ENCODE measurements at regions not wholly inside any gene's neighbourhood (a gene's known extent, or its start where the extent isn't known, plus 50 kb on each side); places are given as distances from the start of the nearest gene placed in this dataset.

DNA sequence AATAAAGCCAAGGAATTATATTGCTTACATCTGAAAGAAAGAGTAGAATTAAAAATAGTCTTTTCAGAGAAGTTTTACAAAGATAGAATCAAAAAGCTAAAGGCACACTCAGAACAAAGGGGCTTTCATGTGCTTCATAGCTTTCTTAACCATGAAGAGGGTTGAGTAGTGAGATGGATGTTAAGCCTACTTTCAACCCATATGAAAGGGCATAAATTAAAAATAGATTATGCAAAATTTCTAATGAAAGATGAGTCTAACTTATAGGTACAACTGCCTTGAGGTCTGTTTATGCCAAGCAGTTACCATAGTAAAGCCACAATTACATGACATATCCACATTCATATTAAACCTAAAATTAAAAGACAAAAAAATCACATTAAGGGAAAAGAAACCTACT, 223.3 kb upstream of the ARHGEF26 start:
- DNase-seq (ENCODE audit: low read depth, low spot score) (no peak), ATAC-seq (no peak)
- H3K9ac ChIP-seq (ENCODE audit: low read length): no peak overlapping the region
- no peaks in the 10 kb centered on the region for H3K79me2 ChIP-seq (ENCODE audit: insufficient read depth, low read length)
- no peaks in the 10 kb centered on the region for H4K20me1 ChIP-seq (ENCODE audit: insufficient read depth)
- ChIA-PET RAD21 (ENCODE audit: low non-redundant PET in 1 of 2, low total read pairs in 2 of 2, uncharacterized antibody in 2 of 2, unreplicated experiment in 2 of 2) (no interaction called here), CTCF (no interaction called here), POLR2A (no interaction called here)
- H3K4me3 ChIP-seq (replicated peaks in 1 of 2; ENCODE audit: low read depth in 1 of 2, low read length in 2 of 2): no peak overlapping the region
- H2AFZ ChIP-seq (ENCODE audit: low read depth, low read length, poor library complexity, severe bottlenecking): no peak overlapping the region
- no peak overlapping the region for H3K27ac ChIP-seq (ENCODE audit: low read depth, low read length)
- H3K4me2 ChIP-seq (ENCODE audit: low read length): no peak overlapping the region
- H3K36me3 ChIP-seq (ENCODE audit: control insufficient read depth in 1 of 2, insufficient read depth in 2 of 2, low read length in 2 of 2): no peaks in the 10 kb centered on the region
- H3K4me1 ChIP-seq (ENCODE audit: control insufficient read depth in 1 of 2, insufficient read depth in 2 of 2, low read length in 2 of 2): peaks cover 0 to 9% of the 10 kb centered on the region in 2 experiments; a peak in 2 of 4 replicates
- H3K9me3 ChIP-seq (ENCODE audit: control insufficient read depth in 1 of 2, insufficient read depth in 1 of 2, low read depth in 1 of 2, low read length in 2 of 2): no peaks in the 10 kb centered on the region
- TF ChIP-seq TCF7L2 (IDR thresholded peaks at IDR 0.05; ENCODE audit: borderline replicate concordance, extremely low read depth, insufficient read depth, insufficient read length): no peak
- TF ChIP-seq ATF3 (IDR thresholded peaks at IDR 0.05): no peak
- no peak for TF ChIP-seq CBX3 (IDR thresholded peaks at IDR 0.05; ENCODE audit: low read depth)
- no peak for TF ChIP-seq CEBPB (IDR thresholded peaks at IDR 0.05; ENCODE audit: low read depth)
- TF ChIP-seq, protein P1, sequence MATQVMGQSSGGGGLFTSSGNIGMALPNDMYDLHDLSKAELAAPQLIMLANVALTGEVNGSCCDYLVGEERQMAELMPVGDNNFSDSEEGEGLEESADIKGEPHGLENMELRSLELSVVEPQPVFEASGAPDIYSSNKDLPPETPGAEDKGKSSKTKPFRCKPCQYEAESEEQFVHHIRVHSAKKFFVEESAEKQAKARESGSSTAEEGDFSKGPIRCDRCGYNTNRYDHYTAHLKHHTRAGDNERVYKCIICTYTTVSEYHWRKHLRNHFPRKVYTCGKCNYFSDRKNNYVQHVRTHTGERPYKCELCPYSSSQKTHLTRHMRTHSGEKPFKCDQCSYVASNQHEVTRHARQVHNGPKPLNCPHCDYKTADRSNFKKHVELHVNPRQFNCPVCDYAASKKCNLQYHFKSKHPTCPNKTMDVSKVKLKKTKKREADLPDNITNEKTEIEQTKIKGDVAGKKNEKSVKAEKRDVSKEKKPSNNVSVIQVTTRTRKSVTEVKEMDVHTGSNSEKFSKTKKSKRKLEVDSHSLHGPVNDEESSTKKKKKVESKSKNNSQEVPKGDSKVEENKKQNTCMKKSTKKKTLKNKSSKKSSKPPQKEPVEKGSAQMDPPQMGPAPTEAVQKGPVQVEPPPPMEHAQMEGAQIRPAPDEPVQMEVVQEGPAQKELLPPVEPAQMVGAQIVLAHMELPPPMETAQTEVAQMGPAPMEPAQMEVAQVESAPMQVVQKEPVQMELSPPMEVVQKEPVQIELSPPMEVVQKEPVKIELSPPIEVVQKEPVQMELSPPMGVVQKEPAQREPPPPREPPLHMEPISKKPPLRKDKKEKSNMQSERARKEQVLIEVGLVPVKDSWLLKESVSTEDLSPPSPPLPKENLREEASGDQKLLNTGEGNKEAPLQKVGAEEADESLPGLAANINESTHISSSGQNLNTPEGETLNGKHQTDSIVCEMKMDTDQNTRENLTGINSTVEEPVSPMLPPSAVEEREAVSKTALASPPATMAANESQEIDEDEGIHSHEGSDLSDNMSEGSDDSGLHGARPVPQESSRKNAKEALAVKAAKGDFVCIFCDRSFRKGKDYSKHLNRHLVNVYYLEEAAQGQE (IDR thresholded peaks at IDR 0.05; ENCODE audit: low read depth): no peak
- TF ChIP-seq MAX (IDR thresholded peaks at IDR 0.05): no peak
- TF ChIP-seq JUND (IDR thresholded peaks at IDR 0.05): no peak
- no peak for TF ChIP-seq CTCF (IDR thresholded peaks at IDR 0.05 in 2 of 3, conservative IDR thresholded peaks at IDR 0.05 in 1 of 3; ENCODE audit: borderline replicate concordance in 1 of 3, insufficient read depth in 1 of 3, low read depth in 2 of 3, low read length in 2 of 3)
- TF ChIP-seq SP1 (IDR thresholded peaks at IDR 0.05; ENCODE audit: low read depth): no peak
- no peak for TF ChIP-seq YY1 (IDR thresholded peaks at IDR 0.05; ENCODE audit: extremely low read depth, insufficient replicate concordance, low read depth, low read length)
- TF ChIP-seq EZH2 (IDR thresholded peaks at IDR 0.05): no peak
- TF ChIP-seq ELF1 (IDR thresholded peaks at IDR 0.05; ENCODE audit: borderline replicate concordance, low read depth): no peak
- no peak for TF ChIP-seq RAD21 (IDR thresholded peaks at IDR 0.05; ENCODE audit: low read depth)
- TF ChIP-seq ZFX (IDR thresholded peaks at IDR 0.05): no peak
- no peak for TF ChIP-seq SRF (IDR thresholded peaks at IDR 0.05; ENCODE audit: low read depth)
- TF ChIP-seq EZH2phosphoT487 (IDR thresholded peaks at IDR 0.05; ENCODE audit: borderline replicate concordance): no peak
- TF ChIP-seq ZNF274 (IDR thresholded peaks at IDR 0.05; ENCODE audit: low read depth, low read length): no peak
- no peak for TF ChIP-seq SIN3A (IDR thresholded peaks at IDR 0.05; ENCODE audit: low read depth)
- no peak for TF ChIP-seq FOSL1 (IDR thresholded peaks at IDR 0.05; ENCODE audit: low read depth)
- no peaks in the 10 kb centered on the region for H3K9me2 ChIP-seq (ENCODE audit: insufficient read depth)
- no peaks in the 10 kb centered on the region for H3K27me3 ChIP-seq (ENCODE audit: insufficient read depth, low read length)
- intact Hi-C loops (cut with micrococcal nuclease): no loop called here
- BruUV-seq (replicated peaks): no TSS peak

Measured in HCT116 (cell line).